Skeletal muscle satellite cell (primary cell): ENCODE measurements at regions not wholly inside any gene's neighbourhood (a gene's known extent, or its start where the extent isn't known, plus 50 kb on each side); places are given as distances from the start of the nearest gene placed in this dataset.

Experiments used
- H3K27me3 ChIP-seq: 2 replicates; pipeline ENCODE4 v1.7.0; 2013; ENCODE audit warnings: low read length; ENCODE audit not compliant: control insufficient read depth, insufficient read depth
- H3K36me3 ChIP-seq: 2 replicates; pipeline ENCODE4 v1.7.0; 2013; ENCODE audit warnings: mild to moderate bottlenecking, control low read depth, low read length; ENCODE audit not compliant: insufficient read depth
- H3K4me1 ChIP-seq: 2 replicates; pipeline ENCODE4 v1.7.0; 2013; ENCODE audit warnings: low read length; ENCODE audit not compliant: control insufficient read depth, insufficient read depth
- H3K4me2 ChIP-seq: 2 replicates; pipeline ENCODE4 v1.7.0; 2013; ENCODE audit warnings: mild to moderate bottlenecking, low read length
- H3K4me3 ChIP-seq: 2 replicates; pipeline ENCODE4 v1.7.0; 2013; ENCODE audit warnings: low read length
- H3K9ac ChIP-seq: 2 replicates; pipeline ENCODE4 v1.7.0; 2013; ENCODE audit warnings: mild to moderate bottlenecking, low read depth, low read length, moderate library complexity
- H3K9me3 ChIP-seq: replicated peaks from 2 replicates; pipeline ENCODE4 v1.7.0; 2013; ENCODE audit warnings: mild to moderate bottlenecking, control low read depth, low read length

DNA sequence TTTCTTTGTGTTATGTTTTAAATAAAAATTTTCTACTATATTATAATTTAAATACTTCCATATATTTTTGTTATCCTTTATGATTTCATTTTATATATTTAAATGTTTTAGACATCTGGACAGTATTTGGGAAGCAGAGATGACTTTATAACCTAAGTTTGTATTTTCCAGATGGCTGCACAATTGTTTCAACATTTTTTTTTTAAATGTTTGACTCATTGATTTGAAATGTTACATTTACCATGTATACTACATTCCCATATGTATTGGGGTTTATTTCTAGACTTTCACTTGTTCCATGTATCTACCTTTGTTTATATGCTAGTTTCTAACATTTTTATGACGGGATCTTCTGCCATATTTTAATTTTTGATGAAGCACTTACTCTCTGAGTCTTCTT, 766.5 kb downstream of the METTL15 start:
- no peaks in the 10 kb centered on the region for H3K36me3 ChIP-seq
- no peak overlapping the region for H3K4me2 ChIP-seq
- no peaks in the 10 kb centered on the region for H3K27me3 ChIP-seq
- H3K4me1 ChIP-seq = peaks cover 7% of the 10 kb centered on the region
- no peak overlapping the region for H3K4me3 ChIP-seq
- H3K9ac ChIP-seq = no peak overlapping the region
- no peaks in the 10 kb centered on the region for H3K9me3 ChIP-seq

GRCh38 chr11:28871090-28871489, 762.9 kb downstream of the METTL15 start:
- H3K9me3 ChIP-seq = no peaks in the 10 kb centered on the region
- no peak overlapping the region for H3K4me2 ChIP-seq
- H3K36me3 ChIP-seq = no peaks in the 10 kb centered on the region
- no peaks in the 10 kb centered on the region for H3K27me3 ChIP-seq
- no peaks in the 10 kb centered on the region for H3K4me1 ChIP-seq
- no peak overlapping the region for H3K9ac ChIP-seq
- no peak overlapping the region for H3K4me3 ChIP-seq

- Histone ChIP-seq H3K4me3 (no peak overlapping the region), H3K9ac (no peak overlapping the region), H3K4me2 (no peak overlapping the region), H3K4me1 (peaks cover 16% of the 10 kb centered on the region), H3K36me3 (no peaks in the 10 kb centered on the region), H3K27me3 (no peaks in the 10 kb centered on the region), H3K9me3 (no peaks in the 10 kb centered on the region)
Observed at GRCh38 chr11:28863422-28863821, 755.2 kb downstream of the METTL15 start.

- H3K4me2 ChIP-seq = peak overlapping the region; percentile 9
- H3K9me3 ChIP-seq = no peaks in the 10 kb centered on the region
- no peak overlapping the region for H3K9ac ChIP-seq
- H3K27me3 ChIP-seq = no peaks in the 10 kb centered on the region
- H3K4me3 ChIP-seq = no peak overlapping the region
- peaks cover 16% of the 10 kb centered on the region for H3K4me1 ChIP-seq
- no peaks in the 10 kb centered on the region for H3K36me3 ChIP-seq
Observed at GRCh38 chr11:28860893-28861292, 752.7 kb downstream of the METTL15 start.

DNA sequence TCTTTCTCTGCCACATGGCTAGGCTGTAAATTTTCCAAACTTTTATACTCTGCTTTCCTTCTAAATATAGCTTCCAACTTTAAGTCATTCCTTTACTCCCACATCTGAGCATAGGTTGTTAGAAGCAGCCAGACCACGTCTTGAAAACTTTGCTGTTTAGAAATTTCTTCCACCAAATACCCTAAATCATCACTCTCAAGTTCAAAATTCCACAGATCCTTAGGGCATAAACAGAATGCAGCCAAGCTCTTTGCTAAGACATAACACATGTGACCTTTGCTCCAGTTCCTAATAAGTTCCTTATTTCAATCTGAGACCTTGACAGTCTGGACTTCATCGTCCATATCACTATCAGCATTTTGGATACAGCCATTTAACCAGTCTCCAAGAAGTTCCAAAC, 749.9 kb downstream of the METTL15 start:
- no peaks in the 10 kb centered on the region for H3K9me3 ChIP-seq
- peaks cover 16% of the 10 kb centered on the region for H3K4me1 ChIP-seq
- H3K9ac ChIP-seq = no peak overlapping the region
- no peak overlapping the region for H3K4me2 ChIP-seq
- H3K36me3 ChIP-seq = no peaks in the 10 kb centered on the region
- no peak overlapping the region for H3K4me3 ChIP-seq
- no peaks in the 10 kb centered on the region for H3K27me3 ChIP-seq

DNA sequence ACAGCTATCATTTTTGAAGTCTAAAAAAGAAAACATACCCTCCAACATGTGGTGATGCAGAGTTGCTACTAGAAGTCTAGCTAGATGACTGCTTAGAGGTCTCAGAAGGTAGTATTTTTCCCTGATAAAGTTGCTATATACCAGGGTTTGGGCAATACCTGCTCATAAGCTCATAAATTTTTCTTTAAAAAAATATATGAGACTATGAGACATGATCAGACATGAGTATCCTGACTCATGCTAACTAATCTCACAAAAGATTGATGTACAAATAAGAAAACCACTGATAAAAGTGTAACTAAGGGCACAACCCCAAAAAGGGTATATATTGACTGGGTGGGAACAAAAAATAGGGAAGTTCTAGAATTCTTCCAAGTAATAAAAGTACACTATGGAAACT, 740.9 kb downstream of the METTL15 start:
- Histone ChIP-seq H3K4me3 (no peak overlapping the region), H3K27me3 (no peaks in the 10 kb centered on the region), H3K4me2 (no peak overlapping the region), H3K36me3 (no peaks in the 10 kb centered on the region), H3K9me3 (no peaks in the 10 kb centered on the region), H3K4me1 (peaks cover 7% of the 10 kb centered on the region), H3K9ac (no peak overlapping the region)

- H3K4me3 ChIP-seq = no peak overlapping the region
- H3K27me3 ChIP-seq = no peaks in the 10 kb centered on the region
- no peak overlapping the region for H3K4me2 ChIP-seq
- no peaks in the 10 kb centered on the region for H3K36me3 ChIP-seq
- H3K4me1 ChIP-seq = peaks cover 24% of the 10 kb centered on the region
- no peak overlapping the region for H3K9ac ChIP-seq
- H3K9me3 ChIP-seq = no peaks in the 10 kb centered on the region
Observed at GRCh38 chr11:28842716-28843115, 734.5 kb downstream of the METTL15 start.

DNA sequence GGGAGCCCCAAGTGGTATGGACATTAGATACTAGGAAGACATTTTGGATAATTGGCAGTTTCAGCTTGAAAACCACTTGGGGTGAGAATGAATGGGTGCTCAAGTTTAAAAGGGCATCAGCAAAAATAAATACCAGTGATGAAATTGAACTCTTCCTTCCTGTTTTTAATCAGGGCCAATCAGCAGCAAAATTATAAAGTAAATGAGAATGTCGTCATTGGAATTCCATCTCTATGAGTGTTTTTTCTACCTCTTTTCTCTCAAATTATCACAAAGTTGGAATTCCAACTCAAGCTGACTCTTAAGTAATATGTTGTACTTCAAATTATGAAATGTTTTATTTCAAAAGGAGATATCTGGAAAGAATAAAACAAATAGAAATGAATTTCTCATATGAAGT, 730.6 kb downstream of the METTL15 start:
- peak overlapping the region; percentile 34 for H3K9ac ChIP-seq
- peaks cover 59% of the 10 kb centered on the region for H3K4me1 ChIP-seq
- no peaks in the 10 kb centered on the region for H3K27me3 ChIP-seq
- H3K4me3 ChIP-seq = no peak overlapping the region
- H3K36me3 ChIP-seq = no peaks in the 10 kb centered on the region
- H3K9me3 ChIP-seq = no peaks in the 10 kb centered on the region
- H3K4me2 ChIP-seq = no peak overlapping the region

- H3K4me2 ChIP-seq = no peak overlapping the region
- H3K9me3 ChIP-seq = no peaks in the 10 kb centered on the region
- H3K4me1 ChIP-seq = peaks cover 63% of the 10 kb centered on the region
- H3K36me3 ChIP-seq = no peaks in the 10 kb centered on the region
- H3K4me3 ChIP-seq = no peak overlapping the region
- peak overlapping the region; percentile 87 for H3K9ac ChIP-seq
- H3K27me3 ChIP-seq = no peaks in the 10 kb centered on the region
Observed at GRCh38 chr11:28837599-28837998, 729.4 kb downstream of the METTL15 start.

DNA sequence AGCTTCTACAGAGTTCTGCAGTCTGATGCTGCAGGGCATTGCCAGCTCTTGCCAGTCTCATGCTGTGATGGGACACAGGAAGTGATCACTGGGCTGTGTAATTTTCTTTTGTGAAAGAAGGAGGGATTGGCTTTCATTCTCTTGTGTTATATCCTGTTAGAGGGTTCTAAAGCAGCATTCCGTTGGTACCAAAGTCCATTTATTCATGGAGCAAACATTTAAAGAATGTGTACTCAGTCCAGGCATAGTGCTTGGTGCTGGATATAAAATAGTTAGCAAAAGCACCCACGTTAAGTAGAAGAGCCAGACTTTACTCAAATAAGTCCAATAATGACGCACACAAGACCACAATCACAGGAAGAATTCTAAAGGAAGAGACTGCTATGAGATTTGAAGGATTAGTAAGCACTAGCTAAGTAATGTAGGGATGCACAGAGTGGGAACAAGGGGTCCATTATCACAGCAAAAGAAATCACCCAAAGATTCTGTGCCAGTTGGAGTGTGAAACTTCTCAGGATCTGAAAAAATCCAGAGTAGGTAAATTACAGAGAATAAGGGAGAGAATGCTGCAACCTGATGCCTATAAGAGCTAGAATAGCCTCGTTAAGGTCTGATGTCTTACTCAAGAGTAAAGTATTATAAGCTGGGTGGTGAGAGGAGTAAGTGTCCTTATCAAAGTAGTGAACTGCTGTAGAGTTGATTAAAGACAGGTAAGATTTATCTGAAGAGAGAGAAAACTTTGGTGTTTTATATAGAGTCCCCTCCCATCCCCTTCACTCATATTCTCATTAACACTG, 728.3 kb downstream of the METTL15 start:
- Histone ChIP-seq H3K4me3 (no peak overlapping the region), H3K4me2 (peak overlapping the region; percentile 48), H3K36me3 (no peaks in the 10 kb centered on the region), H3K9me3 (no peaks in the 10 kb centered on the region), H3K4me1 (peaks cover 67% of the 10 kb centered on the region), H3K27me3 (no peaks in the 10 kb centered on the region), H3K9ac (peak overlapping the region; percentile 87)

DNA sequence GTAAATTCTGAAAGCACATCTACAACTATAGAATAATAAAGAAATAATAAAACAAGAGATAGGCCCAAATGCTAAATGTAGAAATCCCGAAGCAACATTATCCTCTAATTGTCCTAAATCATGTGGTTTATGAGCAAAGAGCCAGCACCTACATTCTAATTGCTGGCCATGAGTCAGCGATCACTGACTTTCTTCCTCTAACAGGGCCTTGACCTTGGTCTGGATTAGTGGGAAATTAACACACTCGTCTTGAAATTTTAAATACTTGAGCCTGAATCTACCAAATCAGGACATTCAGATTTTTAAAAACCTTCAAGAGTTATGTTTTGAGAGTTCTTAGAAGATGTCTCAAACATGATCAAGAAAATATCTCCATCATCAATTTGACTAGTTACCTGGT, 727.6 kb downstream of the METTL15 start:
- Histone ChIP-seq H3K9ac (peak overlapping the region; percentile 87), H3K4me1 (peaks cover 67% of the 10 kb centered on the region), H3K4me2 (peak overlapping the region; percentile 48), H3K27me3 (no peaks in the 10 kb centered on the region), H3K4me3 (no peak overlapping the region), H3K9me3 (no peaks in the 10 kb centered on the region), H3K36me3 (no peaks in the 10 kb centered on the region)

DNA sequence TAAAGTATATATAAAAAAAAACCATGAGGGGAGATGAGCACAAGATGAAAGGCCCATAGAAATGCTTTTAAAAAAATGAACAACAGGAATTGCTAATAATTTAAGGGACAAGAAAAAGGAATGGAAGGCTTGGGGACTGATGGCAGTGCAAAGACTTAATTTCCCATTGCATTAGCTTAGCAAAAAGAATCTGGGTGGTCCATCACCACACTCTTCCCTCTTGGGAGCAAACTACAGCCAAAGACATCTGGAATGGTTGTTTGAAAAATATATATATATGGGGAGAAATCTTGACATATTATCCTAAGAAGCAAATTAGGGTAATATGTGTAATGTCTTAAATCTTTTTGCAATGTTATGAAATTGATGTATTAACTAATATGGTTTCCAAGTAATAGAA, 727.1 kb downstream of the METTL15 start:
- Histone ChIP-seq H3K4me2 (peak overlapping the region; percentile 48), H3K4me1 (peaks cover 67% of the 10 kb centered on the region), H3K4me3 (no peak overlapping the region), H3K27me3 (no peaks in the 10 kb centered on the region), H3K36me3 (no peaks in the 10 kb centered on the region), H3K9me3 (no peaks in the 10 kb centered on the region), H3K9ac (peak overlapping the region; percentile 87)
